Chondrocyte (in vitro differentiated cells): ENCODE measurements at regions not wholly inside any gene's neighbourhood (a gene's known extent, or its start where the extent isn't known, plus 50 kb on each side); places are given as distances from the start of the nearest gene placed in this dataset.

ENCODE experiments used
- DNase-seq: peaks from one replicate; pipeline ENCODE4 v3.0.0; 2021; ENCODE audit warnings: mixed read lengths, low spot score
- H3K27ac Mint-ChIP-seq: one replicate; pipeline ENCODE4 v1.8.0; 2021; ENCODE audit warnings: mild to moderate bottlenecking, moderate library complexity, mixed read lengths; ENCODE audit not compliant: unreplicated experiment
- H3K27me3 Mint-ChIP-seq: 2 replicates; pipeline ENCODE4 v1.8.0; 2021; ENCODE audit warnings: low read depth, mixed read lengths
- H3K36me3 Mint-ChIP-seq: 2 replicates; pipeline ENCODE4 v1.8.0; 2021; ENCODE audit warnings: low read depth, mixed read lengths
- H3K4me1 Mint-ChIP-seq: 2 replicates; pipeline ENCODE4 v1.8.0; 2021; ENCODE audit warnings: low read depth, mild to moderate bottlenecking, mixed read lengths
- H3K4me3 Mint-ChIP-seq: one replicate; pipeline ENCODE4 v1.8.0; 2021; ENCODE audit warnings: mild to moderate bottlenecking, moderate library complexity, mixed read lengths; ENCODE audit not compliant: unreplicated experiment
- H3K9me3 Mint-ChIP-seq: 2 replicates; pipeline ENCODE4 v1.8.0; 2021; ENCODE audit warnings: low read depth, mixed read lengths
- TF ChIP-seq, protein P1 (sequence below): fragments of 200-600 bp; sonication (generic); IDR thresholded peaks from 2 replicates; pipeline ENCODE4 v1.5.0; 2021; ENCODE audit warnings: antibody characterized with exemption, mild to moderate bottlenecking, moderate library complexity

DNA sequence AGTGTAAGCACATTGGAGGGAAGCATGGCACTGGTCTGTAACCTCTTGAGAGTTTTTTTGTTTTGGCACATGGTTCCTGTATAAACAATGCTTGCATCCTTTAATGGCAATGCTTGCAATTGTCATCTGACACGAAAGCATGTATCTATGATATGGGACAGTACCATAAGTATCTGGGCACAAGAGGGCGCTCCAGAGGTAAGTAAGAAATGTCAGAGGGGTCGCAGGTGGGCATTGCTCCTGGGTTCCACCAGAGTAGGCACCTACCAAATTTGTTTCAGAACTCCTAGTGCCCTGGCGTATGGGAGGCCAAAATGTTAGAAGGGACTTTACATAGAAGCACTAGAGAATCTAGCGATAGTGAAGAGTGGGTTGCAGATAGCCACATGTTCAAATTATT is 58.7 kb upstream of the BCHE start:
- no peak for DNase-seq
- no peak overlapping the region for H3K27ac Mint-ChIP-seq
- H3K27me3 Mint-ChIP-seq: peaks cover 2% of the 10 kb centered on the region
- TF ChIP-seq, protein P1, sequence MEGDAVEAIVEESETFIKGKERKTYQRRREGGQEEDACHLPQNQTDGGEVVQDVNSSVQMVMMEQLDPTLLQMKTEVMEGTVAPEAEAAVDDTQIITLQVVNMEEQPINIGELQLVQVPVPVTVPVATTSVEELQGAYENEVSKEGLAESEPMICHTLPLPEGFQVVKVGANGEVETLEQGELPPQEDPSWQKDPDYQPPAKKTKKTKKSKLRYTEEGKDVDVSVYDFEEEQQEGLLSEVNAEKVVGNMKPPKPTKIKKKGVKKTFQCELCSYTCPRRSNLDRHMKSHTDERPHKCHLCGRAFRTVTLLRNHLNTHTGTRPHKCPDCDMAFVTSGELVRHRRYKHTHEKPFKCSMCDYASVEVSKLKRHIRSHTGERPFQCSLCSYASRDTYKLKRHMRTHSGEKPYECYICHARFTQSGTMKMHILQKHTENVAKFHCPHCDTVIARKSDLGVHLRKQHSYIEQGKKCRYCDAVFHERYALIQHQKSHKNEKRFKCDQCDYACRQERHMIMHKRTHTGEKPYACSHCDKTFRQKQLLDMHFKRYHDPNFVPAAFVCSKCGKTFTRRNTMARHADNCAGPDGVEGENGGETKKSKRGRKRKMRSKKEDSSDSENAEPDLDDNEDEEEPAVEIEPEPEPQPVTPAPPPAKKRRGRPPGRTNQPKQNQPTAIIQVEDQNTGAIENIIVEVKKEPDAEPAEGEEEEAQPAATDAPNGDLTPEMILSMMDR: peak; percentile 35
- H3K4me1 Mint-ChIP-seq: no peaks in the 10 kb centered on the region
- H3K4me3 Mint-ChIP-seq: no peak overlapping the region
- peaks cover under 1% of the 10 kb centered on the region for H3K9me3 Mint-ChIP-seq
- H3K36me3 Mint-ChIP-seq: no peaks in the 10 kb centered on the region

- Mint-ChIP-seq H3K27ac (no peak overlapping the region), H3K4me3 (no peak overlapping the region), H3K36me3 (no peaks in the 10 kb centered on the region), H3K4me1 (no peaks in the 10 kb centered on the region), H3K27me3 (peaks cover 2% of the 10 kb centered on the region), H3K9me3 (no peaks in the 10 kb centered on the region)
- no peak for DNase-seq
- TF ChIP-seq, protein P1: no peak
Measured at GRCh38 chr3:165892565-165892964, 55.3 kb upstream of the BCHE start.
